Suppressor macrophage treated with lipopolysaccharide for 1 hour (primary cell): ENCODE measurements at regions not wholly inside any gene's neighbourhood (a gene's known extent, or its start where the extent isn't known, plus 50 kb on each side); places are given as distances from the start of the nearest gene placed in this dataset.
"Not testable (repeated sequence)": the region's sequence is repeated elsewhere in the genome, so short reads cannot be mapped to it uniquely, and the experiment has no call there.

Source experiments
- DNase-seq, 3 donors: peaks; one replicate each; pipeline ENCODE4 v3.0.0-alpha.2; 2020 to 2022

DNA sequence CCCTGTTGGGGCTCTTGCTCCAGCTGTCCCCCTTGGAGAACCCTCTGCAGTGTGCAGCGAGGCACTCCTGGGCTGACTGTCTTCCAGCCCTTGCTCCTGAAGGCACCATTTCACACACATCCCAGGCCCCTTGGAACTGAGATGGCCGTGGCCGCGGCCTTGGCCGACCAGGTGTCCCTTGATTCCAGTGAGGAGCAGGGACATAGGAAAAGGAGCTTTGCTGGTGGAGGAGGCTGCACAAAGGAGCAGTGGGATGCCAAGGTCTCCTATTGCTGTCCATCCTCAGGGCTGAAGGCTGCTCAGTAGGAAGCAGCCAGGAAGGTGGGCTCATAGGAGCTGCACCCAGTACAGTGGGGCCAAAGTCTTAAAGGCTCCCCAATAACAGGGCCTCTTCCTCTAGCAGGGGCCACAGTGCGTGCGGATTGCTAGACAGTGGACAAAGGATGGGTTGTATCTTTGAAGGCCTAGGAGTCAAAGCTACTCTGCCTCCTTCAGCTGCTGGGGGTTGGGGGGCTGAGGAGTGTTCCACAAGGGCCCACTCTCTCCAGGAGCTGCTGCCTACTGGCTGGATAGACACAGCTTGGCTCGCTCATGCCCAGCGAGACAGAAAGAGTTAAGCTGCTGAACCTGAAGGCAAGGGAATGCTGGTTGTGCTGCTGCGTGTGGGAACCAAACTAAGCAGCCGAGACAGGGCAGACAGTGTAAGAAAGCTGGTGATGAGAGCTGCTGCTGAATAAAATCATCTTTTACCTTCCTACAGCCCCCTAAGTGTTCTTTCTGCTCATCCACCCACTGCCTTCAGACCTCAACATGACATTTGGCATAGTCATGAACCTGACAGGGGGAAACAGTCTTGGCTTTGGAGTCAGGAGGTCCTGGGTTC is 891.9 kb upstream of the ZNF722 start:
- no peak for DNase-seq

DNA sequence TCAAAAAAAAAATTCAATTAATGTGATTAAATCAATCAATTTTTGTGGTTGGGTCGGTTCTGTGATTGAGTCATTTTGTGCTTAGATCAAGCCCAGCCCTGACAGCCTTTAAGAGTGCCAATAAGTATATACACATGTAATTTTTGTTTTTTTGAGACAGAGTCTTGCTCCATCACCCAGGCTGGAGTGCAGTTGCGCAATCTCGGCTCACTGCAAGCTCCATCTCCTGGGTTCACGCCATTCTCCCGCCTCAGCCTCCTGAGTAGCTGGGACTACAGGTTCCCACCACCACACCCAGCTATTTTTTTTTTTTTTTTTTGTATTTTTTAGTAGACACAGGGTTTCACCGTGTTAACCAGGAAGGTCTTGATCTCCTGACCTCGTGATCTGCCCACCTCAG is 887.1 kb upstream of the ZNF722 start:
- not testable (repeated sequence) for DNase-seq

DNA sequence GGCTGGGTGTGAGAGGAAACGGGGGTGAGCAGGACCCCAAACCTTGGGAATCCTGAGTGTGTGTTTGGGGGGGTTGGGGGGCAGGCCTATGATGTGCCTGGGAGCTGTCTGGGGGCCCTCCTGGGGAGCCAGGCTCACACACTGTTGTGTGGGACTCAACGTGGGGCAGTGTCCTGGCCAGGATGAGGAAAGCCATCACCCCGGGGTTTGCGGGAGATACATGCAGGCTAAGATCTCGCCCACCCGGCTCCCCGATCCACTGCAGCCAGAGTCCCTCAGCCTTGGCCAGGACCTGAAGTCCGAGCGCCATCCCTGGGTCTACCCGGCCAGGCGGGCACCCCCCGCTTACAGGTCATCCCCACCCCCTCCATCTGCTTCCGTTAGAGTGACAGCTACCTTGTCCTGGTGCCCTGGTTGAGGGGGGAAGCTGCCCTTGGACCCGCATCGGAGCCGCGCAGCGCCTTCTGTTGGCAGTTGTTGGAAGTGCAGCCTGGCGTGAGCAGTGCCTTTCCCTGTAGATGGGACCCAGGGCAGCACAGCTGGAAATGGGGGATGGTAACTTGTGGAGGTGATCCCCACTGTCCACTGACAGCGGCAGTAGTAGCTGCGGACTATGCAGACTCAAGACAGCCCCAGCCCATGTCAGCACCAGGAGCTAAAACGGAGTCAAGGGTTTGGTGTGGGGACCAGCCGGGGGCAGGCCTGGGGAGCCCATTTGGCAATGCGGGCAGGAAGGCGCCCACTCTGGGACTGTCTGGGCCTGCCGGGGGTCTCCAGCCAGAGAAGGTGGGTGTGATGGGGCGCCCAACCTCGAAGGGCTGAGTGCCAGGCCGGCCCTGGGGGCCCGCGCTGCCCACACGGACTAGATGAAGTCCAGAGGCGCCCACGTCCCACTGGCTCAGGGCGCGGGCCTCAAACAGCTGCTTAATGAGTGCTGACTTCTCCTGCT is 885.6 kb upstream of the ZNF722 start:
- no peak for DNase-seq

DNA sequence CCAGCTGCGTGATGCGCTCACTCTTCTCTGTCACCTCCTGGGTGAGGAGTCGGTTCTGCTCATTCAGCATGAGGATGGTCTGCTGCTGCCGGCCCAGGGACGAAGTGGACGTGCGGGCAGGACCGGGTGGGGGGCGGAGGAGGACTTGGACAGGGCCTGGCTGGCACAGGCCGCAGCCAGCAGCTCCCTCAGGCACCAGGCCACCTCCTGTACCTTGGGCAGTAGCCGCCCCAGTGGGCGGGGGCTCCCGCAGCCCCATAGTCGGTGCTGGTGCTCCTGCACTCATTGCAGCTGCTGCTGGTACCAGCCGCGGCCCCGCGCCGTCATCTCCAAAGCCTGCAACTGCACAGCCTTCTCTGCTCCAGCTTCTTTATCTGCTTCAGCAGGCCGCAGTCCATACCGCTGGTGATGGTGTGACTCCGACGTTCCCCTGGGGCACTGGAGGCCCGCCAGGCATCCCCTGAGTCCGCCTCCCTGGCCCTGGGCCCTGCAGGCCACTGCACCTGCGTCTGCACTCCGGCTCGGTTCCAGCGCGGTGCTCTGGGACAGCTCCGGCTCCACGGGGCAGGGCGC is 884.9 kb upstream of the ZNF722 start:
- DNase-seq, result no peak

- DNase-seq, result no peak
Measured at GRCh38 chr7:63114371-63114985, 884.2 kb upstream of the ZNF722 start.
